ENCODE measurements at regions not wholly inside any gene's neighbourhood (a gene's known extent, or its start where the extent isn't known, plus 50 kb on each side); places are given as distances from the start of the nearest gene placed in this dataset.

DNA sequence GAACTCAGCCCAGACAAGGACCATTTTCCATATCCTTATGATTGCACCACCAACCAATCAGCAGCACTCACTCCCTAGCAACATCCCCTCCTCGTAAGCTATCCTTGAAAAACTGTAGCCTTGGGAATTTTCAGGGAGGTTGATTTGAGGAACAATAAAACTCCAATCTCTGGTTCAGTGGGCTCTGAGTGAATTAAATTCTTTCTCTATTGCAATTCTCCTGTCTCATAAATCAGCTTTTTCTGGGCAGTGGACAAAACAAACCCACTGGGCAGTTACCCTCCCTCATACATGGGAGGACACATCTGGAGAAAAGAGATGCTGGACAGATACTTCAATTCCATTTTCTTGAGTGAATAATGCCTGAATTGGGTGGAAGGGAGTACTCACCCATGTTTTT is 115.4 kb upstream of the STXBP5 start:
- Histone ChIP-seq H3K27me3 (ENCODE audit: control insufficient read depth in 1 of 2, insufficient read depth in 2 of 2, low read length in 2 of 2) (no peaks in the 10 kb centered on the region), H3K9ac (ENCODE audit: insufficient read depth, low read depth, low read length) (no peak overlapping the region), H3K79me2 (ENCODE audit: insufficient read depth, low read length) (no peaks in the 10 kb centered on the region), H3K4me2 (ENCODE audit: low read depth, low read length) (no peak overlapping the region), H3K4me1 (ENCODE audit: insufficient read depth, low read length) (no peaks in the 10 kb centered on the region), H3K9me3 (ENCODE audit: low read length) (peaks cover 7% of the 10 kb centered on the region; the same call in 1 of the 2 replicates), H3K4me3 (replicated peaks in 1 of 3; ENCODE audit: insufficient read depth in 1 of 3, low read depth in 2 of 3, low read length in 3 of 3) (no peak overlapping the region), H3K27ac (ENCODE audit: extremely low read length, insufficient read depth, low read length) (no peak overlapping the region), H2AFZ (ENCODE audit: low read length) (no peak overlapping the region), H4K20me1 (ENCODE audit: insufficient read depth, low read length) (no peaks in the 10 kb centered on the region), H3K36me3 (replicated peaks in 1 of 2; ENCODE audit: control insufficient read depth in 1 of 2, insufficient read depth in 2 of 2, low read length in 2 of 2) (no peaks in the 10 kb centered on the region)
- 10% methylated on average over 1 of the region's 1 CpG for WGBS (ENCODE audit: low lambda C conversion rate)
- TF ChIP-seq SPEN (CRISPR knock-in tag; IDR thresholded peaks at IDR 0.05; ENCODE audit: low read depth) (no peak), ZNF747 (CRISPR knock-in tag; IDR thresholded peaks at IDR 0.05; ENCODE audit: borderline replicate concordance) (no peak), ZNF572 (CRISPR knock-in tag; IDR thresholded peaks at IDR 0.05) (no peak), ZNF496 (CRISPR knock-in tag; IDR thresholded peaks at IDR 0.05; ENCODE audit: insufficient replicate concordance) (no peak), CHCHD3 (CRISPR knock-in tag; IDR thresholded peaks at IDR 0.05) (no peak), HOXA3 (CRISPR knock-in tag; IDR thresholded peaks at IDR 0.05) (no peak), GATAD2A (CRISPR knock-in tag; IDR thresholded peaks at IDR 0.05) (no peak), AGO2 (optimal IDR thresholded peaks at IDR 0.05; ENCODE audit: low read depth, low read length) (no peak), ASH2L (IDR thresholded peaks at IDR 0.05; ENCODE audit: insufficient read length, low read depth, low read length) (no peak), HBP1 (CRISPR knock-in tag; IDR thresholded peaks at IDR 0.05; ENCODE audit: low read depth) (no peak), CEBPG (CRISPR knock-in tag; IDR thresholded peaks at IDR 0.05) (no peak), ZNF329 (CRISPR knock-in tag; IDR thresholded peaks at IDR 0.05; ENCODE audit: low read depth) (no peak), YY1 (IDR thresholded peaks at IDR 0.05; ENCODE audit: insufficient read depth, insufficient replicate concordance, low read depth, low read length) (no peak)
- TF ChIP-seq, protein P1, sequence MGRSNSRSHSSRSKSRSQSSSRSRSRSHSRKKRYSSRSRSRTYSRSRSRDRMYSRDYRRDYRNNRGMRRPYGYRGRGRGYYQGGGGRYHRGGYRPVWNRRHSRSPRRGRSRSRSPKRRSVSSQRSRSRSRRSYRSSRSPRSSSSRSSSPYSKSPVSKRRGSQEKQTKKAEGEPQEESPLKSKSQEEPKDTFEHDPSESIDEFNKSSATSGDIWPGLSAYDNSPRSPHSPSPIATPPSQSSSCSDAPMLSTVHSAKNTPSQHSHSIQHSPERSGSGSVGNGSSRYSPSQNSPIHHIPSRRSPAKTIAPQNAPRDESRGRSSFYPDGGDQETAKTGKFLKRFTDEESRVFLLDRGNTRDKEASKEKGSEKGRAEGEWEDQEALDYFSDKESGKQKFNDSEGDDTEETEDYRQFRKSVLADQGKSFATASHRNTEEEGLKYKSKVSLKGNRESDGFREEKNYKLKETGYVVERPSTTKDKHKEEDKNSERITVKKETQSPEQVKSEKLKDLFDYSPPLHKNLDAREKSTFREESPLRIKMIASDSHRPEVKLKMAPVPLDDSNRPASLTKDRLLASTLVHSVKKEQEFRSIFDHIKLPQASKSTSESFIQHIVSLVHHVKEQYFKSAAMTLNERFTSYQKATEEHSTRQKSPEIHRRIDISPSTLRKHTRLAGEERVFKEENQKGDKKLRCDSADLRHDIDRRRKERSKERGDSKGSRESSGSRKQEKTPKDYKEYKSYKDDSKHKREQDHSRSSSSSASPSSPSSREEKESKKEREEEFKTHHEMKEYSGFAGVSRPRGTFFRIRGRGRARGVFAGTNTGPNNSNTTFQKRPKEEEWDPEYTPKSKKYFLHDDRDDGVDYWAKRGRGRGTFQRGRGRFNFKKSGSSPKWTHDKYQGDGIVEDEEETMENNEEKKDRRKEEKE (IDR thresholded peaks at IDR 0.05): no peak
- TF ChIP-seq, protein P2, sequence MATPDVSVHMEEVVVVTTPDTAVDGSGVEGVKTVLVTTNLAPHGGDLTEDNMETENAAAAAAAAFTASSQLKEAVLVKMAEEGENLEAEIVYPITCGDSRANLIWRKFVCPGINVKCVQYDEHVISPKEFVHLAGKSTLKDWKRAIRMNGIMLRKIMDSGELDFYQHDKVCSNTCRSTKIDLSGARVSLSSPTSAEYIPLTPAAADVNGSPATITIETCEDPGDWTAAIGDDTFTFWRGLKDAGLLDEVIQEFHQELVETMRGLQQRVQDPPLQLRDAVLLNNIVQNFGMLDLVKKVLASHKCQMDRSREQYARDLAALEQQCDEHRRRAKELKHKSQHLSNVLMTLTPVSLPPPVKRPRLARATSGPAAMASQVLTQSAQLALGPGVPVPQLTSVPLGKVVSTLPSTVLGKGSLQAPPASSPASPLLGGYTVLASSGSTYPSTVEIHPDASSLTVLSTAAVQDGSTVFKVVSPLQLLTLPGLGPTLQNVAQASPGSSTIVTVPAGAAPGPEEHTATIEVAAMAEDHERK (CRISPR knock-in tag; IDR thresholded peaks at IDR 0.05; ENCODE audit: low read depth): no peak
- TF ChIP-seq, protein P3, sequence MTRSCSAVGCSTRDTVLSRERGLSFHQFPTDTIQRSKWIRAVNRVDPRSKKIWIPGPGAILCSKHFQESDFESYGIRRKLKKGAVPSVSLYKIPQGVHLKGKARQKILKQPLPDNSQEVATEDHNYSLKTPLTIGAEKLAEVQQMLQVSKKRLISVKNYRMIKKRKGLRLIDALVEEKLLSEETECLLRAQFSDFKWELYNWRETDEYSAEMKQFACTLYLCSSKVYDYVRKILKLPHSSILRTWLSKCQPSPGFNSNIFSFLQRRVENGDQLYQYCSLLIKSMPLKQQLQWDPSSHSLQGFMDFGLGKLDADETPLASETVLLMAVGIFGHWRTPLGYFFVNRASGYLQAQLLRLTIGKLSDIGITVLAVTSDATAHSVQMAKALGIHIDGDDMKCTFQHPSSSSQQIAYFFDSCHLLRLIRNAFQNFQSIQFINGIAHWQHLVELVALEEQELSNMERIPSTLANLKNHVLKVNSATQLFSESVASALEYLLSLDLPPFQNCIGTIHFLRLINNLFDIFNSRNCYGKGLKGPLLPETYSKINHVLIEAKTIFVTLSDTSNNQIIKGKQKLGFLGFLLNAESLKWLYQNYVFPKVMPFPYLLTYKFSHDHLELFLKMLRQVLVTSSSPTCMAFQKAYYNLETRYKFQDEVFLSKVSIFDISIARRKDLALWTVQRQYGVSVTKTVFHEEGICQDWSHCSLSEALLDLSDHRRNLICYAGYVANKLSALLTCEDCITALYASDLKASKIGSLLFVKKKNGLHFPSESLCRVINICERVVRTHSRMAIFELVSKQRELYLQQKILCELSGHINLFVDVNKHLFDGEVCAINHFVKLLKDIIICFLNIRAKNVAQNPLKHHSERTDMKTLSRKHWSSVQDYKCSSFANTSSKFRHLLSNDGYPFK (CRISPR knock-in tag; IDR thresholded peaks at IDR 0.05; ENCODE audit: borderline replicate concordance): no peak
- ChIA-PET POLR2A (no interaction called here), CTCF (ENCODE audit: low intra/inter-chr PET ratio, low total read pairs) (no interaction called here)
- ATAC-seq: no peak
- no peak for FAIRE-seq
- no TSS peak for BruUV-seq (replicated peaks)
- no peak for DNase-seq (ENCODE audit: low spot score)
- intact Hi-C loops (cut with micrococcal nuclease; ENCODE audit: unreplicated experiment) (no loop called here), in situ Hi-C loops (cut with HindIII; ENCODE audit: extremely low pct_ligation_motif_present, low pct_unique_long_range_greater_than_20kb) (no loop called here)
